ENCODE measurements at regions not wholly inside any gene's neighbourhood (a gene's known extent, or its start where the extent isn't known, plus 50 kb on each side); places are given as distances from the start of the nearest gene placed in this dataset.

DNA sequence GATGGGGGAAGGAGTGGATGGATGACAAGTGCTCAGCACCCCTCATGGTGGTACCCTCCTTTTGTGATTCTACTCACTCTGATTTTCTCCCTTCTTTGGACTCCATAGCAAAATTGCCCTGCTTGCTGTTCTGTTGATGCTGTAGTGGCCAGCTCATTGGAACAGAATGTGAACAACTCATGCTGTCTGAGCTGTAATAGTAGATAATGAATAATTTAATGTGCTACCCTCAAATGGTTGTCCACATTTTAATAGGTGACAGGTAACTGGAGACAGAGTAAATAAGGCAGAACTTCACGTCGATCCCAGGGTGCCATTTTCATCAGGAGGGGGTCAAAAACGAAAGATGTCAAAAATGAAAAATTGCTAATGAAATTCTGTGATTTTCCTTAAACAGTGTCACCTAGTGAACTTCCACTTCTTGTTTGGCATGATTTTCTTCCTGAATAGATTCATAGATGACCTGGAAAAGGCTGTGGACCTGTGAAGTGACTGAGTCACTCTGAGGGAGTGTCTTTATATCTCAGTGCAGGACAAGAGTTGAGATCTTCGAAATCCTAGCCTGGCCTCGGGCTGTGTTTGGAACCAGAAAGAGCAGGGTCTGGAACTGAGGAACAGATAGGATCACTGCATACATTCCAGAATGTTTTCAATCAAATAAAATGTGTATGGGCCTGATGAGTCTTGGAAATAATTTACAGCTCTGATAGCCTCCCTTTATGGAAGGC is 270.2 kb downstream of the PSAT1 start:
- DNase-seq = no peak

DNA sequence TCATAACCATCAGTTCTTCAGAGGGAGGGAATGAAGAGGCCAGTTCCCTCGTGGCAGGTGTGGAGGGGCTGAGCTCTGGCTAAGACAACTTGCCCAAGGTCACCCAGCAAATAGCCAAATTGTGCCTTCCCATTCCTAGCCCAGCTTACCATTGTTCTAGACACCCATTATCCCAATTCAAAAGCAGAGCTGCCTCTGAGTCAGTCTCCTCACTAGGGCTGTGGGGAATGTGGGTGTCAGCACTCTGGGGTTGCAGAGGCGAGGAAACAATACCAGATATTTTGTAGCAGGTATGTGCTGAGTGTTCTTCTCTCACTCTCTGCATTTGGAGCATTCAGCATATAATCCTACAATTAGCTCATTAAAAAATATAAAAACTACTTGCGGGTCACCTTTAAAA is 270.8 kb downstream of the PSAT1 start:
- DNase-seq = no peak

DNA sequence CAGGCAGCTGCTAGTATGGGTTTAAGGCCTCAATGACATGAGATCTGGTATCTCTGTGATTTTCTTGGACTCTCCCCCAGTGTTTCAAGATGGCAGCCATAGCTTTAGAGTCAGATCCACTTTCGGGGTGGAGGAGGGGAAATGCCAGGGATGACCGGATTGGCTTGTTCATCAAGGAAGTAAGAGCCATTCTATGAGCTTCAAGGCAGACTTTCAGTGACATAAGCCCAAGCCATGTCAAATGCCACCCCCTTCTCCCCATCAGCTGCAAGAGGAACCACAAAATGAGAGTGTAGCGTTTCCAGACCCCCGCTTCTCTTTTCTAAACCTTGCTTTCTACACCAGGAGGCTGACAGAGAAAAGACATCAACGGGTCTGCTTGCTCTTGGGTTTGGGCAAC is 271.8 kb downstream of the PSAT1 start:
- DNase-seq = no peak

DNA sequence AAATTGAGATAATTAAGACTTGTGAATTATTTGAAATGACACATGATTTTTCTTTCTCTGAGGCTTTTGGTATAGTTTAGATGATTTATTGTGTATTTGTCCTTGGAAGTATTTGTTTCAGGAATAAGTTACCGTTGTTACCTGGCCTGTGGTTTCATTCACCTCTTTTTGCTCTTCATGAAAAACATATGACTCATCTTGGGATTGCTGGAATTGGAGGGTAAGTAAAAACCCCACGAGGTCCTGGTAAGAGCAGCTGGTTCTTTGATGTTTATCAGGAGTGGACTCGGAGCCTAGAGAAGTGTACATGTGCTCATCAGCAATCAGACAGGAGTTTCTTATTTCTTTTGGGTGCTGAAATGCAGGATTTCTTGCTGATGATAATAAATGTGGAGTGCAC is 275.3 kb downstream of the PSAT1 start:
- DNase-seq = no peak

DNA sequence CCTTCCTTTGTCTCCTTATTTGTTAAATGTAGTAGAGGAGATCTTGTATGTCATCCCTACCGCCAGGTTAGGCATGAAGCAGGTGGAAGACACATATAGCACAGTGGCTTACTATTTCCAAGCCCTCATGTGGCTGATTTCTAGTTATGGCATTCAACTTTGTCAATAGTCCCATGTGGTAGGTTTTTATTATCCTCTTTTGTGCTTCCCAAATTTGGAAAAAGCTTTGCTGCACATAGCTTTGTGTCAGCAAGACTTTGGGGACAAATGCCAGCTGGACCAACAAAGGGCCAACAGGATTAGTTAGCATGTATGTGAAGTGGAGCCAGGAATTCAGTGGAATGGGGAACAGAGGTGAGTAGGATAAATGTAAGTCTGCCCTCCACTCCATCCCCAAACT is 276.3 kb downstream of the PSAT1 start:
- DNase-seq = no peak

DNA sequence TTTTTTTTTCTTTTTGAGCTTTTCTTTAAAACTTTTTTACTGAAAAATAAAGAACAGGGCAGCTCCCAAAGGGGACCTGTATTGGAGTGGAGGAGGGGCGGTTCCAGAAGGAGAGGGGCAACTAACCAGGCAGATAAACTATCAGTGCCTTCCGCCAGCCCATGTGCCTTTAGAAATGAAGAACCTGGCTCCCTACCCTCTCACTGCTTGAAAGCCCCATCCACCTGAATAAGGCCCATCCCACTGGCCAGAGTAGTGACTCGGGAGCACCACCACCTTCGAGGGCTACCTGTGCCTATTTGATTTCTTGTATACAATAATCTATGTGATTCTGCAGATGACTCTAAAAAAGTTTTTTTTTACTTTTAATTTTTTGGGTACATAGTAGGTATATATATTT is 276.7 kb downstream of the PSAT1 start:
- no peak for DNase-seq

DNA sequence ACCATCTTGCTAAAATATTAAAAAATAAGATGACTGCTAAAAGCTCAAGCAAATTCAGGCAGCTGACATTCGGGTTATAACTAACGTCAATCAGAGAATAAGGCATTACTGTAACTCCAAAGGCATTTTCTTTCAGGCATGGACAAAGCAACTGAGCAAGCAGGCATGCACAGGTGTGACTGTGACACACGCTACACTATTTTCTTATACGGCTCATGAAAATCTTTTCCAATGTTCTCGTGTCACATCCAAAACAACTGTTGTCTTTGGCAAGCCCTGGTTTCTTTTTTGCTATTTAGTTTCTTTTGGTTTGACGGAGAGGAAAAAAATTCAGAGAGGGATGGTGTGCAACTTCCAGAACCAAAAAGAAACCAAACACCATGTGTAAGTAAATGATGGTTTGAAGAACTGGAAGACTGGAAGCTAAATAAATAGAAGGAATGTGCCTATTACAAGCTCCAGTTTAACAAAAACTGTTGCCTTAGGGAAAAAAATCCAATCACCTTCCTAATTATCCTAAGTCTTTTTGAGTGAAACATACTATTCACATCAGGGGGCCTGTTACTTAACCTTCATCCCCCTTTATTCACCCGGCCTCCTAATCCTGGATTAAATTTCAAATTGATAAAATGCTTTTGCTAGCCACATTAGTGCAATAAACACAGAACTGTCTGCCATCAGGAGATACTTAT is 277.6 kb downstream of the PSAT1 start:
- peak; percentile 58 for DNase-seq

DNA sequence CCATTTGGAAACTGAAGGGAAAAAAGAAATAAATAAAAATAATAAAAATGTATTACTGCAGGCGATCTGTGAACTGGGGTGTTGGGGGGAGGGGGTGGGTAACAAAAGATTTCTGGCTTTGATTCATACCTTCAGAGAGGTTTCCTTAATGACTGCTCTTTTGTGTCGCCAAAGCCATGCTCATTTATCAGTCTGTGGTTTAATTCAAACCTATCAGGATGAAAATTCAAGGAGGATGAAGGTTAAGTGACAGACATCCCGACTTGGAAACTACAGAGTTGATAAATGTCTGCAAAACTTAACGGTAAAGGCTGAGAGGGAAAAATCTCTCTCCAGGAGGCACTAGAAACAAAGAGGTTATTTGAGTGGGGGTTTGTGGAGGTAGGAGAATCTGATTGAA is 278.2 kb downstream of the PSAT1 start:
- DNase-seq = peak; percentile 32

DNA sequence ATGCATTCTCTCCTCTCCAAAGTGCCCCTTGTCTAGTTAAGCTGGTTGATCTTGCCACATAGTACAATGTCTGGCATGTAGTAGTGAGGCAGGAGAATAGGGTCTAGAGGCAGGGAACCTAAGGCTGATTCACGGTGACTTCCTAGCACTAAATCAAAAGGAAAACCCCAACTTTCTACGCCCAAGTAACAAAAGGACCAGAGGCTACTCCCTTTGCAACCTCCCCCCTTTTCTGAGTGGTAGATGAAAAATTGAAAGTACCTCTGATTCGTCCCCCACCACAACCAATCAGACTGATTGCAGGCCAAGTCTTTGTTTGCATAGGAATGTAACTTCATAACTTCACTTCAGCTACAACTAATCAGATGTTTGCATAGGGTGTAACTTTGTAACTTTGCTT is 278.8 kb downstream of the PSAT1 start:
- no peak for DNase-seq

DNA sequence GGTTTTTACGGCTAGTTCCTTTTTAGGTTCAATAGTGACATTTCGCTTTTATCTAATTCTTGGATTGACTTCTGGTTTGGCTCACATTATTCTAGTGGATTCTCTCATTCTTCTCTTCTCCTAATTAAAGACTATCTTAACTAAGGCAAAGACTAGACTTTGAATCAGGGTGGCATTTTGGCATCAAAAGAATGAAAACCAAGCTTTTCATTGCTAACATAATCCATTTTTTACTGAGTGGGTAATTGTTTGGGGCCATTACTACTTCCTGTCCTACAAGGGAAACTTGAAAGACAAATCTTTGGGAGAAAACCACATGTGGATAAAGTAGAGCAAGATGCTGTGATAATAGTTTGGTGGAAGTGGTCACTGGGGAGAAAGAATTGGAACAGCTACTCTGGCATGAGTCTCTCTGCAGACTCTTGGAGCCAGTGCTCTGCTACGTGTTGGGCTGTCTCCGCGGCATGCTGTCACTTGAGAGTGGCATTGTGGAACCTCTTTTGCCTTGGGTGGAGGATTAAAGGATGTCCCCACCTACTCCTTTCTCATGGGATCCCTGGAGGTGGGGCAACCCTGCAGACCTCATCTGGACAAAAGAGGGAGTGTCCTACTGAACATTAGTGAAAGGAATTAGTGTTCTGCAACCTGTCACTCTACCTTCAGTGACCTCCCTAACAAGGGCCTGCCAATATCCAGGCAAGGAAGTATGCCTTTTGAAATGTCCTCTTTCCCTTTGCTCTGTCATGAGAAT is 280.4 kb downstream of the PSAT1 start:
- no peak for DNase-seq

DNA sequence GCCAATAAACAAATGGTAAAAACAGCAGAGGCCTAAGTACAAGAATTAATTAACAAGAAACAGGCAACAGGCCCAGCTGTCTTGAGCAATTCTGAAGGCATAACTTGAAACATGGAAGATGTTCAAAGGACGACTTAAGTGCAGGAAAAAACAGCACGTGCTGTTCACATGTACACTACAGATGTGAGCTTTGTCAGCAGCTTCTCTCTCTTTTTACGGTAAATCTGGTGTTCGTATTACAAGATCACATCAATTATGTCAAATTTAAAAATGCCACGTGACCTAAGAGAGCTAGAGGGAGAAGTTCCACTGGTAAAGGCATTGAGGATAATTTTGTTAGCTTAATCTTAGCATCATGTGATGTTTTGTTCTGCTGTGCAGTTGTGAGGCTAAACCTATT is 281.1 kb downstream of the PSAT1 start:
- DNase-seq = peak; percentile 26

DNA sequence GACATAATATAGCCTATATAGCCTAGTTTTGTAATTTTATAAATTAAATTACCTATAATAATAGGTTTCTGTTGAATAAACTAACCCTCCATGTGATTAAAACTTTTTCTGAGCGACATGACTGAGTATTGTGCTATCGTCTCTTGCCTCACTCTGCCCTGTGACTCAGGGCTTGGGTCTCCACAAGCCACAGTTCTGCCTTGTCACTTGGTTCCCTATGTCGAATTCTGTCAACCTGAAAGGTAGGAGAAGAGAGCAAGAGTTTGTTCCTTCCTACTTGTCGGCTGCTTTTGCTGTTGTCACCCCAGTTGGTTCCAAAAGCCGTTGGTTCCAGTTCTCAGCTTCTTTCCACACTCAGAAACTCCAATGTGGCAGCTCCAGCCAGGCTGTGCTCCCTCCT is 285.9 kb downstream of the PSAT1 start:
- DNase-seq = no peak

DNA sequence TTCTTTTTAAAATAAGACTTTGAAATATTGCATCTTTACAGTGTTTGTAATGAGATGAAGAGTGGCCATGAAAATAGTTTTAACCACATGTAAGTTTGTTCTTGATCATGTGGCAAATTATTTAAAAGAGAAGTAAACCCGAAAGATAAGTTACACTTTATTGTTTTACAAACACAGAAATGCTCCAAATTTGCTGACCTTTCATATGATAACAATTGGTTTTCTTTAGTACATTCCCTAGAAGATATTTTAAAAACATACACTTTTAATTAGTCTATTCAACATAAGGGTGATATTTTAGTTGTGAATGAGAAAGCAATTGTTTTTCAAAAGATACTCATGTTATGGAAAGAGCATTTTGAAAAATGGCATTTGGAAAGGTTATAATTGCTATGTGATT is 287.7 kb downstream of the PSAT1 start:
- no peak for DNase-seq

DNA sequence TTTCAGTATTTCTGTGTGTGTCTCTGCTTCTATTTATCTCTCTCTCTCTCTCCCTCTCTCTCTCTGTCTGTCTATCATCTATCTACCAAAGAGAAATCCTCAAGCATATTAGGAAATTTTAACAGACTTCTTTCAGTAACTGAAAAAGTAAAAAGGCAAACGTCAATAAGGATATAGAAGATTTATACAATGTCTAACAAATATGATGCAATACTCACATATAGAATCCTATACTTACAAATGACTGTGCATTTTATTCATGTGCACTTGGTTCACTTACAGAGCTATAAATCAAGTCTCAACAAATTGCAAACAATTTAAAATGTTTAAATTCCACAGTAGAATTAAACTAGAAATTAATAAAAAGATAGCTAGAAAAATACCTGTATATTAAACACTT is 289.0 kb downstream of the PSAT1 start:
- DNase-seq = no peak

DNA sequence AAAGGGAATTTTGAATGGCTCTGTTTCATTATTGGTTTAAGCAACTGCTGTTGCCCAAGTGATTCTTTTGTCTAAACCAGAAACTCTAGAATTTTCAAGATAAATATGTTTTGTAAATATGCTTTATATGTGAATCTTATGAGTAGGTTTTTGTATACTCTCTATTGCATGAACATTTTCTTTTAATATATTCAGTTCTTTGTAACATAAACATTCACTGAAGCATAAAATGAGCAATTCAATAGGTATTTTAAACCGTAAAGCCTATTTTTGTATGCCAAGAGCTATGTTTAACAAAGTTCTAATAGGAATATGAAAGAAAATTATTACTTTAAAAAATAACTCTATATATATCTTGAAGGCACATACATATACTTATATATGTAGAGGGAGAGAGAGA is 293.1 kb downstream of the PSAT1 start:
- no peak for DNase-seq

DNA sequence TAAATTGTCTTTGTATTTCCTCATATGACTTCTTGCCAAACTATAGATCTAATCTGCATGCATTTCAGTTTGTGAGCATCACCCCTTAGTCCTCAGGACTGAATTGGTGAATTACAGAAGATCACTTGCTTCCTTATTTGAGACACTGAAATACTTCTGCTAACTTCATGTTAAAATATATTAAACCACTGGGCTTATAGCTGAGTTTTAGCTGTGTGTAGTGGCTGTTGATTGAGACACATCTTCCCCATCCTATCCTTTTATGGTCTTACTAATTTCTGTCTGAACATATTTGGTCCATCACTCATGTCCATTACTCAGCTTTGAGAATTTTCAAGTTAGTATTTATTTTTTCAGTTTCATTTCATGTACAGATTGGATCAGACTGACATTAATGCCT is 295.9 kb downstream of the PSAT1 start:
- no peak for DNase-seq

DNA sequence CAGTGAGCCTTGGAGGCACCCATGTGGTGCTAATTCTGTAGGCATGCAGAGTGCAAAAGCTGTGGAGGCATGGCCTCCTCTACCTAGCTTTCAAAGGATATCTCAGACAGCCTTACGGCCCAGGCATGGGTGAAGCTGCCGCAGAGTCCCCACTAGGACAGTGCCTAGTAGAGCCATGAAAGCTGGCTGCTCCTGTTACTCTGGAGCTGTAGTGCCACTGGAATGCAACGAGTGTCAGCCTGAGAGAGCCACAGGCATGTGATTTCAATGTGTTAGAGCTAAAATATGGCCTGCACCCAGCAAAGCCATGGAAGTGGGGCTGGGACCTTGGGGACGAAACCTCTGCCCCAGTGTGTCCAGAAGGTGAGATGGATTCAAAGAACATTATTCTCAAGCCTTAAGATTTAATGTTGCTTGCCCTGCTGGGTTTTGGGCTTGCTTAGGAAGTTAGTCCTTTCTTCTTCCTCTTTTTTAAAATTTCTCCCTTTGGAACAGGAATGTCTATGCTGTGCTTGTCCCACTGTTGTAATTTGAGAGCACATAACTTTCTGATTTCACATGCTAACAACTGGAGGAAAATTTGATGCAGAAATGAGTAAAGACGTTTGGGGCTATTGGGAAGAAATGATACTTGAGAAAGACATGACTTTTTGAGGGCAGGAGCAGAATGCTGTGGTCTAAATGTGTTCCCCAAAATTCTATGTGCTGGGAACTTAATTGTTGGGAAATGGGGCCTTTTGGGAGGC is 298.4 kb downstream of the PSAT1 start:
- no peak for DNase-seq

DNA sequence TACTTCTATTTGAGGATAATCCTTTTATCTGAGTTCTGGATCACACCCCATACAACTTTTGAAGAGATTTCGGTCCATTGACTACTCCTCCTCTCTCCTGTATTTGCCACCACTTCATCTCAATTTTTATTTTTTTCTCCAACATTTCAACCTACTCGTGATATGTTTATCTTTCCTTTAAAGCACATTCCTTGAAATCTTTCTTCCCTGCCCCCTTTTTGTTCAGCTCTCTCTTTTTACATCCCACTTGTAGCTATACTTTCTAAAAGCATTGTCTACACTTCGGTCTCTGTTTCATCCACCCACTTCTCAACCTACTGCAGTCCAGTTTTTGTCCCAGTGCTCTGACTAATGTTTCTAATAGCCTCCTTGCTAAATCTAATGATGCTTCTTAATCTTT is 299.4 kb downstream of the PSAT1 start:
- no peak for DNase-seq

DNA sequence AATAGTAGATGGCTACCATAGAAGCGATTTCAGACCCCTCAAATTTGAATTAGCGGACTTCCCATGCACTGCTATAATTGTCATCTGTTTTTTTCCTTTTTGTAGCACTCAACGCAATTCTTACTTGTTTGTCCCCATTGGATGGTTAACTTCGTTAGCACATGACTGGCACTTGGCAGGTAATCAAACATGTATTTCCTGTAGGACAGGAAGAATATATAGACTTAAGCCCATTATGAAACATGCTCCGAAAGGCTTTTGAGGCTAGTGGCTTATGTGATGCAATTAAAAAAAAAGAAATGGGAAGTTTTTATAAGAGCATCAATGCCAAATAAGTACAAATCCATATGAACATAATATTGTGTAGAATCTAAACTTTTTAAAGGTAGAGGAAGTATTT is 301.2 kb downstream of the PSAT1 start:
- DNase-seq = no peak

DNA sequence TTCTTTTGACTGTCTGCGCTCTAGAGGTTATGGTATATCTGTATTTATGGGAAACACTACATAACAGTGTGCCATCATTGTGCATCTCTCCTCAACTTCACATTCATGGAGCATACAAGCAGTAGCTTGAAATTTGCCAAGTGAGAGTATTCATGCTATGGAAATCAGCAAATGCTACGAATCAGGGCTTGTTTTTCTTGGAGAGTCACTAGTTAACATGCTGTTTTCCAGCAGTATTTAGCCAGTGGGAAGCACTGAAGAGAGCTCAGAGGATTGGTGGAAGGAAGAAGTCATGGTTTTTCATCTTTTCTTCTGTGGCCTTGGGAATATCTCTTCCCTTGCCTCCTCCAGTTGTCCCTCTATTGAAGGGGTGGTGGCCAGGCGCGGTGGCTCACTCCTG is 303.0 kb downstream of the PSAT1 start:
- DNase-seq = no peak

DNA sequence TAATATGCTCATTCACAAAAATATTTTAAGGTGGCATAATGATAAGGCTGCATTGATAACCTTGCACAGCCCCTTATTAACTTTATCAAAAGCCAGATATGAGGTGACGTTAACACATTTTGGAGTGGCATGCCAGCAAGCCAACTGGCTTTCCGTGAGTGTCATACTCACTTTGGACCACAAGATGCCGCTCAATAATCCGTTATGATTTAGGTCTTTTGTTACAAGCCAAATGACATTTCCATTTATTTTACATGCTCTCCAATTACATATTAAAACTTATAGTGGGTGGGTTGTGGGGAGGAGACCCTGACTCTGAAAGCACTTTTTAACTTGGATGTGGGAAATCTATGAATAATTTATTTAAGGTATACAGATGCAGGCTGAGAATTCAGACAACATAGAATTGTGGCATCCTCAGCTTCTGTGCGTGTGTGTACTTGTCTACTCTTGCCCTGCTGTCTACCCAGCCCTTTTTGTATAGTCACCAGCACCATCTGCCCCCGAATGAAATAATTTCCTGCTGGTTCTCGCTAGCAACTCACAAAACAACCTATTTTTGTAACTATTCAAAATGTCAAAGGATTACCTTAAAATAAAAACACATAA is 305.1 kb downstream of the PSAT1 start:
- peak; percentile 91 for DNase-seq

DNA sequence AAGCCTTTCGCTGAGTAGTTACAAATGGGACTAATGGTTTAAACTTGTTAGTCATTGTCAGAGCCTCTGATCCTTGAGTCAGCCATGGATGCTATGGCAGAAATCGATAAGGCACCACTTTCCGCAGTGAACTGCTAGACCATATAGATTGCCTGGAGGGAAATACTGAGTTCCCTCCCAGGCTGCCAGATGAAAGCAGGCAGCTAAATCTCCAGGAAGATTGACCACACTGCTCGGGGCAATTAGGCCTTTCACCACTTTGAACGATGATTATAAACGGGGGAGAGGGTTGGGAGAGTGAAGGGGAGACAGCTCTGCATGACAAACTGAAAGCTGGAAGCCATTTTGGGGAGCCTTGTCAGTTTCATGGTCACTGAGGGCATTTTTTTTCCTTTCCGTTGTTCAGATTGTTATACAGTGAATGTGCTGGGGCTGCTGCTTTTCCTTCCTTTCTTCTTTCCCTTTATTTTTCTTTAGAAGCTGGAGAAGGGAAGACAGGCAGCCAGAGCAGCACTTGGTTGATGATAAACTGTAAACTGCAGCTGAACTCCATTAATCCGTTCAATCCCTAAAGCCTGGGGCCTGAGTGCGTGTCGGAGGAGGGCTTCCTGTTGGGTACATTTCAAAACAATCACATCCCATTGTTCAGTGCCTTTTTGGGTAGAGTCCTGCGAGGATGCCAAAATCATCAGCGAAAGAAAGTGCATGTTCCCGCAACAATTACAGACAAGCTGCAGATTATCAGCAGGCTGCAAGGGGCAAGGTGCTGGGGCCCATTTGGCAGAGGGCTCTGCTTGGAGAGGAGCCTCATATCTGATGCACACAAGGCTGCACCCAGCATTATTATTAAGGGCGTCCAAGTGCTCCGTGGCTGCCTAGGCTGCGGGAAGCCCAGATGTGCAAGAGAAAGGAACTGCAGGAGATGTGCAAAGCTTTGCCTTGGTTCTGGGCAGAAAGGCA is 308.4 kb downstream of the PSAT1 start:
- DNase-seq = peak; percentile 89
